T-helper 1 cell (primary cell): ENCODE measurements at regions not wholly inside any gene's neighbourhood (a gene's known extent, or its start where the extent isn't known, plus 50 kb on each side); places are given as distances from the start of the nearest gene placed in this dataset.
"Not testable (repeated sequence)": the region's sequence is repeated elsewhere in the genome, so short reads cannot be mapped to it uniquely, and the experiment has no call there.

Experiments
- DNase-seq, 5 donors: peaks; one replicate each; pipeline ENCODE4 v3.0.0-alpha.2; 2012 to 2020

DNA sequence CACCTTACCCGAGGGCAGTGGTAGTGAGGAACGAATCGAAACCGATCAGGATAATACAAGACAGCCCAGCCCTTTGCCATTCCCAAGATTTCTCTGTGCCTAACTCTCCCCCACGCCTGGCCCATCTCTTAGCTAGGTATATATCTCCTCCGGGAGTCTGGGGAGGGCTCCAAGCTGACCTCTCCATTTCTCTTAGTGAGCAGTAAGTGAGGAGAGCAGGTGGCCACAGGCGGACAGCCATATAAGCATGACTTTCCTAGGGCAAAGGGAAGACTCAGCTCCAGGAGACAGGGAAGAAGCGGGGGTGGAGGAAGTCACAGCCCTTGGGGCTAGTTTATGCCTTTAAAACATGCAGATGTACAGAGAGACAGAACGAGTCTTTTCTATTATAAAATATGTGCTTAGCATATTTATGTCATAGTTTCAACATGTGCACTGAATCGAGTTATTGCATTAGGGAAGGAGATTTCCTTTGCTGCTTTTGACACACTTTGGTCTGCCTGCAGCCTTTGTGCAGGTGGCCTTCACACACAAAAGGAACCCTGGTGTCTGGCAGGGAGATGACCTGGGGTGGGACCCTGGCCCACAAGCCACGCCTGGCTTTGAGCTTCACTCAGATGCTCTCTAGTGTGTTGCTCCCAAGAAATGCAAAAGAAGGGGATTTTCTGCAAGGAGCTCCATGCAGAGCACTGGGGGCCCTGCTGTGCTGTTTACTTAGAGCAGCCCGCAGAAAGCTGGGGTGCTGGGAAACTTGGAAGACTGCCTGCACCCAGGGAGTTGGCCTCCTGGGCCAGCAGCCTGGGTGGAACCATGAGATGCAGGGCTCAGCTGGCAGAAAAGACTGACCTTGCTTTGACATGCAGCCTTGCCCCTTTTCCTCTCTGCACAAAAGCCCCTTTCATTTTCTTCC lies 613.3 kb downstream of the BCOR start:
- no peak for DNase-seq

DNA sequence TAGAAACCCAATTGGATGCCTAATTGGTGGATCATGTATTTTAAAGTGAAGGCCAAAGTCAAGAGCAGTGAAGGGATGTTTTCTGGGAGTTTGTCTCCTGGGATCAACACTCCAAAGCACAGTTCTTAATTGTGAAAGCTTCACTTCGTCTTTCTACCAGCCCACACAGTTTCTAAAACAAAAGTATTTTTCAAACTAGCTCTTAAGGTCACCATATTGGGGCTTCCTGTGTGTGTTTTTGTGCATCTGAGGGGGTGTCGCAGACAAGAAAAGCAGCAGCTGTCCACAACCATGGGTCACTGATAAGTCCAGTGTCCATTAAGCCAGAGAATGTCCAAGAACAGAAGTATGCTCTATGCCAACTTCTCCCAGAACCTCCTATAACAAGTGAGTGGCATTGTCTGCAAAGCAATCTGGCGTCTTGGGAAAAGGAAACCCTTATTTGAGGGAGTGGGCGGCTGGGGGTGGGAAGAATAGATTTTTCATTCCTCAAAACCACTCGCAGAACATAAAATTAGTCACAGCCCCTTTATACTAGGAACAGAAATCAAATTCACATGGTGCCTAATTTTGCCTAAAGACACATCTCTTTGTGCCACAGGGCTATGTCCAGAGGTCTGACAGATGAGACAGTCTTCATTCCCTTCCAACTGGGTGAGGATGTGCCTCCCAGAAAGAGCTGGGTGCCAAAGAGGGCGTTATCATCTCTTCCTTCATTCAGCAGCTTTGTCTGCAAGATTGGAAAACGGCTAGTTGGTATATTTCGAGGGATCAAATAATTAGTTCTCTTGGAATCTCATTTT lies 610.4 kb downstream of the BCOR start:
- DNase-seq, result no peak

DNA sequence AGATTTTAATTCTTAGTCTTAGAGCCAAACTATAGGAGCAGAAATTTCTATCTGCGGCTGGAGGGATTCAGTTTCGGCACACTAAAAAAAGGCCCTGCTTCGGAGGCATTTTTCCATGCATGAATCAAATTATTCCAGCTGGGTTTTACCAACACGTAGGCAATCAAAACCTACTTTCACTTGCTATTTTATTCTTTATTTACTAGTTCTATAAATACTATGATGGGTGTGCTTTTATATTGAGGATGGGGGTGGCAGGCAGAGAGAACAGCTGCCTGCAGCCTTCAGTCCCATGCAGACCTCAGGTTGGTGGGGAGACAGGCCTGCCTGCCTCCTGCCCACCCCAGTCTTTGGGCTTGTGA lies 609.8 kb downstream of the BCOR start:
- no peak for DNase-seq

DNA sequence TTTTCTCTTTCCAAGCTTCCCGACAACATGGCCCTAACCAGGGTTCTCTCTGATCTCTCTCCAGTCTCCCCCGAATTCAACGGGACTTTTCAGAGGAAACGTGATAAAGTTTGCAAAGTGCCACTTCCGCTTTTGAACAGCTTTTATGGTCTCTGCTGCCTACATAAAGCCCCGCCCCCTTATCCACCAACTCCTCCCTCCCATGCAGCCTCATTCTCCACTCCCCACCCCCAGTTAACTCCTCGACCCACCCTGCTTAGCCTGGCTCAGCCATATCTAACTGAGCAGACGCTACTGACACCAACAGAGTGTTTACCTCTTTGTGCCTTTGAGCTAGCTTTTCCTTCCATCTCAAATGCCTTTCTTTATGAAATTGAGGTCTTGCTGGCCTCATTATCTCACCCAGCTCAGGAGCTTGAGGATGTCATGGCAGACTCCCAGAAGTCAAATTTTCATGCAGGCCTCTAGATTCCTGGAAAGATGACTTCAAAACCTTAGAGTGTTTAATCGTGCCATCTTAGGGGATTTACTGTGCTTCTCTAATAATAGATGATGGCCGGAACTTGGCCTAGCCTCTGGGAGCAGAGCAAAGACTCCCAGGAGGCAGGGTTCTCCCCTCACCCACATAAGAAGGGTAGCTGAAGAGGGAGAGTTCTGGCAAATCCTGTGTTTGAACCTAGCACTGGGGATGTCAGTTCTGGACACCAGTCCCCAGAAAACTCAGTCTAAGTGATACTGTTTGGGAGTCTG lies 606.0 kb downstream of the BCOR start:
- DNase-seq, result peak in 4 of 5 donors; percentile 17 to 68 (median 27)

DNA sequence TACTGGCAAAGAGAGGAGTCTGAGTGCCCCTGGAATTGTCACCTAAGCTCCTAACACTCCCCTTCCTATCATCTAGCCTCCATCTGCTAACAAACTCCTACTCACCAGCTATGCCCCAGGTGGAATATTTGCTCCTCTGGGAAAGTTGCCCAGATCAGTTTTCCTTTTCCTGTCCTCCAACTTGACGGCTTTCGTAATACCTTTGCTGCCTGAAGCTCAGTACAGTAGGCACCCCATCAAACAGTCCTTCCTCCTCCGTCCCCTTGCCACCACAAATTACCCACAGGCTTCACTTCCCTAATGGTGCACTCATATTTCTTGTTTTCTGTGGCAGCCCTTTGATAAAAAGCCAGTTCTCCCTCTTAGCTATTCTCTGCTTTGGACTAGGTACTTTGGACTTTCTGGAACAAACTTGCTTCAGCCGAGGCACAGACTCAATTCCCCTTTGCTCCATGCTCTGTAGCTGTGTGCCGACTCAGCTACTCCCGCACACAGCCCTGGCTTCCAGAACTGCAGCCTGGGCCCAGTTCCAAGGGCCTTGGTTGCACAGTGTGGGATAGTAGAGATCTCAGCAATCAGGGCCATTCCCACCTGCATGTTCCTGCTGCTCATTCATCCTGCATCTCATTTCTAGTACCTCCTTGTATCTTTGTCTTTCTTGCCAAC lies 605.1 kb downstream of the BCOR start:
- DNase-seq, result no peak

DNA sequence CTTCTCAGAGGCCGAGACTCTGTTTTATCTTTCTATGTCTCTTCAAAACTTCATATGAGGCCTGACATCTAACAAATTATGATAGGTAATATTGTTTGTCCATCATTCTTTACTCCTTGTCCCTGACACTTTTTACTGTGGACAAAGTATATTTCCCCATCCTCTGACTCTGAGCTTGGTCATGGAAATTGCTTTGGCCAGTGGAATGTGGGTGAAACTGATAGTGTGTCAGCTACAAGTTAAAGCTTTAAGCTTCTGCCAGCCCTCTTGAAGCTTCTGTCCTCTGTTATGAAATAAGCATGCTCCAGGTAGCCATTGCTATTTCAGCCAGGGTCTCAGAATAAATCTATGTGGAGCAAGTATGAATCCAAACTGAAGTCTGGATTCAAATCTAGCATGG lies 604.6 kb downstream of the BCOR start:
- no peak for DNase-seq

DNA sequence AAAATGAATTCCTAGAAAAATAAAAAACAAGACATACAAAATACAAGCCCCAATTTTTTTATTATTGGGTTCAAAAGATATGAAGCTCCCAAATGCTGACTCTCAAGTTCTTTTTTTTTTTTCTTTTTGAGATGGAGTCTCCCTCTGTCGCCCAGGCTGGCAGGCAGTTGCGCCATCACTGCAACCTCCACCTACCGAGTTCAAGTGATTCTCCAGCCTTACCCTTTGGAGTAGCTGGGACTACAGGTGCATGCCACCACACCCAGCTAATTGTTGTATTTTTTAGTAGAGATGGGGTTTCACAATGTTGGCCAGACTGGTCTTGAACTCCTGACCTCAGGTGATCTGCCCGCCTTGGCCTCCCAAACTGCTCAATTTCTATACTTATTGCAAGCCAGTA lies 600.6 kb downstream of the BCOR start:
- DNase-seq, result not testable (repeated sequence)

DNA sequence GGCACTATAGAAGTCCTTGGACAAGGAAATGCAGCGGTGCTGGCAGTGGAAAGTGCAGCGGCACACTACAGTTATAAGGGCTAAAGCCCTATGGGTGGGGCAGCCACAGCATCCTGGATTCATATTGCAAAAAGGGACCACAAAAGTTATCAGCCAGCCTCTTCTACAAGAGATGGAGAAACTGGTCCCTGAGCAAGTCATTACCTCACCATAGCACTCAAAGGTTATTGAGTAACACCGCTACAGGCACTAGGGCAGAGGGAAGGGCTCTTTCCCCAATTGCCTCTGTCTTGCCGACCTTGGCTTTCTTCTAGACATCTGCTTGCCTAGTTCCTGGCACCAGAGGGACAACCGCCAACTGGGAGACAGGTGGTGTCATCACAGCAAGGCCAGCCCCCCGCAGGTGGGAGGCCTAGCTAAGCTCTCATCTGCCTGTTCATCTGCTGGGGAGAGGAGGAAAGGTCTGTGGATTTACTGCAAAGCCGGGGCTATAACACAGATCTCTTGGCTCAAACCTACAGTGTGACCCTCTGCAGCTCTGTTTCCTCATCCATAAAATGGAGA lies 600.0 kb downstream of the BCOR start:
- DNase-seq, result no peak

DNA sequence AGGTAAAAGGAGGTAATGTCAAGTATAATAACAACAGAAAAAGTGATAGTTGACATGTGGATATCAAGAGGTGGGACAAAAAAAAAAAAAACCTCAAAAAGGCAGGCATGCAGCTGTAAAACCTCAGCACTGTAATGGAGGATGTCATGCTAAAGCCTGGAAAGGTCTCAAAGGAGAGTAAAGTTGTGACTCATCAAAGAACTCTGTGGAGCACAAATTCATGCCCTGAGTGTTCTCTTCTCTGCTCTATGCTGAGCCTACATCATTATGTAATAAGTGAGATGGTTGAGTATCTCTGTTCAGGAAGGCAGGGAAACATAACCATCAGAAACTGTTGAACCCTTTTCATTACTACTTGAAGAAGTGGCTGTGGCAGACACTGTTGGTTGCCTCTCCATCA lies 597.8 kb downstream of the BCOR start:
- DNase-seq, result no peak

DNA sequence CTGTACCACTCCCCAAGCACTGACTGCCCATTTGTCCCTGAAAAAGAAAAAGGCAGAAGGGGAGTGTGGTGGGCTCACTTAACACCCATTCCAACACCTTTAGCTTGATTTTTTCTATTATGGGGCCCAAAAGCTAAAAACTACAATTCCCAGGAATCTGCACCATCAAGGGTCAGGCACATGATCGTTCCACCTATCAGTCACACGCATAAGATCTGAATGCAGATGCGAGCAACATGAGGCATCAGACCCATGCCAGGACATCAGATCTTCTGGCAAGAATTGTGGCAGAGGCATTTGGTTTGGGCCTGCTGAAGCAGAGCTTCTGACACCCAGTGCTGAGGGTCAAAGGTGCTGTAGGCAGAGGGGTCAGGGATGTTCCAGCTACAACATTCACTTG lies 595.9 kb downstream of the BCOR start:
- DNase-seq, result no peak

DNA sequence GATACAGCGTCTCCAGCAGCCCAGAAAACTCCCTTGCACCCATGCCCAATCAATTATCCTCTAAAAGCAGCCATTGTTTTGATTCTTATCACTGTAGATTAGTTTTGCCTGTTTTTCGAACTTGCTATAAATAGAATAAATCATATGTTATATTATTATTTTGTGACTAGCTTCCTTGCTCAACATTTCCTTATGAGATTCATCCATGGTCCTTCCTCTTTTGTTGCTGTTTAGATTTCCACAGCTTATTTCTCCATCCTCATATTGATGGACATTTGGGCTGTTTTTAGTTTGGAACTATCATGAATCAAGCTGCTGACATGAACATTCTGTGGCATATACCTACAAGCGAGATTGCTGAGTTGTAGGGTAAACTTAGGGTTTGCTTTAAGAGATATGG lies 595.3 kb downstream of the BCOR start:
- DNase-seq, result no peak

DNA sequence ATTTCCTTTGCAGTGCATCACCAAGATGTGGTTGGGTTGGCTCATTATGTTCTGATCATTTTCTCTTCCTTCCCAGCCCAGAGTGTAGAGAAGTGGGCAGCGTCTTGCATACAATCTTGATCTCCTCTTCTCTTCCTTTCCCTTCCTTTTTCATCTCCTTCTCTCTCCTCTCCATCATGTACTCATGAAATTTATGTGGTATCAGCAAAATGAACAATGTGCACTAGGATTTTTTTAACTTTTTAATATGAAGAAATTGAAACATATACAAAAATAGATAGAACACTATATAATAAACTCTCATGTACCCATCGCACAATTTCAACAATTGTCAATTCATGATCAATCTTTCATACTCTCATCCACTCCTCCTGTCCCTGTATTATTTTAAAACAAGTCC lies 593.5 kb downstream of the BCOR start:
- no peak for DNase-seq

DNA sequence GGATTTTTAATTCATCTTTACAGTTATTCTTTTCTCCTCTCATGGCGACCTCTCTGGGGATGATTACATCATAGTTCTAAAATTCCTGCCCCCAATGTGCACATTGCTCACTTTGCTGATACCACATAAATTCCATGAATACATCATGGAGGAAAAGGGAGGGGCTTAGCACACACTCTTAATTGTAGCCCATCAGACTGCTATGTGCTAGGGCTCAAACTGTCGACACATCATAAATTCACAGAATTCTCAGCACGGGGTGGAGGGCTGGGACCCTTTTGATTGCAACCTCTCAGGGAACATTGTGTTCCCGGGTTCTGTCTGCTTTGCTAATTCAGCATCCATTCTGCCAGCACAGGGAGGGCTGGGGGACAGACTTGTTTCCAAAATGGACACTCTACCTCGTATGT lies 592.9 kb downstream of the BCOR start:
- no peak for DNase-seq

DNA sequence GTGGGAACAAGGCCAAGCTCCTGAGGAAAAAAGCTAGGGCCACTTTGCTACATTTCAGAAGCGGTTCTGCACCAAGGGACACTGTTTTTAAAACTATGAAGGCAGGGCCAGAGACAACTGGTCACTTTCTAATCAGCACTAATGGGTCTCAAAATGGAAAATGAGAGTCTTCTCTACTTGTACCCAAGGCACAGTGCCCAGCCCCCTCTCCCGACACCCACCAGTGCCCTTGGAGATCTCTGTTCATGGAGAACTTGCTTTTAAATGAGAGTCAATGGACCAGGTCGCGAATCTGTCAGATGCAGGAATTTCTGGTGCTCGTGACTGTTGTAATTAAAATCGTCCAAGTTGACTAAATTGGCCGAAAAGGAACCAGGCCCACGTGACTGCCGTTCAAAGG lies 591.6 kb downstream of the BCOR start:
- DNase-seq, result no peak

DNA sequence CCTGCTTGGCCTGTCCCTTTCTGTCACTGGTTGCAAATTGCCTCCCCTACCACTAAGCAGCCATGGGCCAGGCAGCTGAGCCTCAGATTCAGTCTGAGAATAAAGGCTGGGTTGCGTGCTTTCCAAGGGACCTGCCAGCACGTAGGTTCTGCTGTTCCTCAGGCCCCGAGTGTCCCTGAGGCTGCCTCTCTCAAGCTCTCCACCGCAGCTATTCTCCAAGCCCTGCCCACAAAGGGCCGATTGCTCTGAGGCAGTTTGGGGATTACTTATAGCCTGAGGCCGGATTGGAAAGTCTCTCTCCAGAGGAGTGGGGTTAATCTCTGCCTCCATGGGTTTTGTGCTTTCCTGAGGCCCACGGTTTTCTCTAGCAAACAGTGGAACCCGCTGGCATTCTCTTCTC lies 590.7 kb downstream of the BCOR start:
- no peak for DNase-seq

DNA sequence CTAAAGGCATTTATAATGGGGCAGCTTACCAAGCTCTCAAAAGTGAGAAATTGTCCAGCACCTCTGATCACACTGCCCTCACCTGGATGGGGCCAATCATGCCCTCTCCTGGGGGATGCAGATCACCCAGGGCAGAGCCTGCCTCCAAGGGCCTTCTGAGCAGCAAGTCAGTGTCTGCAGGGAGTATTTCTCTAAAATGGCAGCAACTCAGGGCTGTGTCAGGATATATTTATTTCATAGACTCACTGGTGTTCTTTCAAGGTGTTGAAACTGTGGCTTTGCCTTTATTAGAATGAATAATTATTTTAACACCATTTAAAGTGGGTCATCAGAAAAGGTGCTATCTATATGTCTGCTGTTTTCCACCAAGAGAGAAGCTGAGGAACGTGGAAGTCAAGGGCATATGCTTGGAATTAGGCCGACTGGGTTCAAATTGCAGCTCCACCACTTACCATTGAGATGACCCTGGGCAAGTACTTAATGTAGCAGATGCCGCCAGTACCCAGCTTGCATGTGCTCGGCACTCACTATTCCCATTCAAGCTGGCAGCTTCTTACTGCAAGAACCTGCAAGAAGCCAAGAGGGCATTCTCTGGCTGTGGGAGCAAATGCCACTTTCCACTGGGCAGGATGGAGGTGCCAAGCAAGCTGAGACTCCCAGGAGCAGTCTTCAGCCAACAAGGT lies 590.0 kb downstream of the BCOR start:
- DNase-seq, result no peak

DNA sequence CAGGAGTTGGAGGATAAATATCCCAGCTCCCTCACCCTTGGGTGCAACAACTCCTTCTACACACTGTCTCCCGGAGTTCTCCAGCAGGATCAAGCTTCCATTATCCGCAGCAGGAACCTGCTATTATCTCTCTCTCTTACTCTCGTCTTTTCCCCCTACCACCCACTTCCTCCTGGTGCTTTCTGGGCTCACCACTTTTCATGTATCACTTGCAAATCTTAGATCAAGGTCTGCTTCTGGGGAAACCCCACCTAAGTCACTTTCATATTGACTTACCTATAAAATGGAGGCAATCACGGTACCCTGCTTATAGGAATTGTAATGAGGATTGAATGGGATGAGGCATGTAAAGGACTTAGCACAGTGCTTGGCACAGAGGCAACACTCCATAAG lies 589.5 kb downstream of the BCOR start:
- no peak for DNase-seq

DNA sequence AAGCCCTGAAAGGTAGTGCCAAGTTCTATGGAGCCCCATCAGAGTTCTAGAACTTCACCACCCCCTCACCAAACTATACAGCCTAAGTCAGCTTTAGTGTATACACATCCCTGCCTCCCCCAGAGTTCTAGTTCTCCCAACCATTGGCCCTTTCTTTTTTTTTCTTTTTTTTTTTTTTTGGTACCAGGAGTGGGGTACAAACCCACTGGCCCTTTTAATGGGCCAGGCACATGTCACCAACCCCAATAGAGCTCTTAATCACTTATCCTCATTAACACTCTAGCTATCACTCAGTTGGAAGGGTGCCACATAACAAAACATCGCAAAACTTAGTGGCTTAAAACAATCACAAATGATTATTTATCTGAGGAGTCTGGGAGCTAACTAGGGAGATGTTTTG lies 588.6 kb downstream of the BCOR start:
- DNase-seq, result no peak

DNA sequence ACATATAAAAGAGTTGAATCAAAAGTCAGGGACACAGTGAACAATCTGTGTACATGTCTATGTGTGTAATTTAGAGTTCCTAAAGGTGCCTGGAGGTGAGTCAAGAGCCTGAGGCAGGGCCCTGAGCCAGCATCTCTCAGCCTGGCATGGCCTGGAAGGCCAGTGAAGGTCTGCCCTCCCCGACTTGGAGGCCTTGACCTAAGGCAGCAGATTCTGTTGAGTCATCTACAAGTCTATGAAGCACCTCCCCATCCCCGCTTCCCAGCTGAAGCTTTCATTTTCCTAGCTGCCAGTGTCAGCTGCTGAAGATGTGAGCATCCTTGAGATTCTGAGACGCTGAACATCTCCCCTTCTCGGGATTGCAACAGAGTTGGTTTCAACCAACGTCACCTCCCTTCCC lies 583.9 kb downstream of the BCOR start:
- DNase-seq, result no peak

DNA sequence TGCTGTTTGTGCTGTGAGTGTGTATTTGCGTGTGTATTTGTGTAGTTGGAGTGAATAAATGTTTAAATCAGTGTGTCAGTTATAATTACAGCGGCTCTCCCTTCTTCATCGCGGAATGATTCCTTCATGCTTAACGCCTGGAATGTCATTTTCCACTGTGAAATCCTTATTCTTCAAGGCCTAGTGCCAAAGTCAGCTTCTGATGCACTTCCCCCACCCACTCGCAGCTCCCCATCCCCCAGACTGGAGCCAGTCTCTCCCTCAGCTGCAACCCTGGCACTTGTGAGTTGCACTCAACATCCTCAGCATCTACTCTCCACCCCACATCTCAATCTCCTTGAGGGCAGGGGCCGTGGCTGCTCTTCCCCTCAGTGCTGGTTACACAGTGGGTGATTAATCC lies 583.0 kb downstream of the BCOR start:
- no peak for DNase-seq

DNA sequence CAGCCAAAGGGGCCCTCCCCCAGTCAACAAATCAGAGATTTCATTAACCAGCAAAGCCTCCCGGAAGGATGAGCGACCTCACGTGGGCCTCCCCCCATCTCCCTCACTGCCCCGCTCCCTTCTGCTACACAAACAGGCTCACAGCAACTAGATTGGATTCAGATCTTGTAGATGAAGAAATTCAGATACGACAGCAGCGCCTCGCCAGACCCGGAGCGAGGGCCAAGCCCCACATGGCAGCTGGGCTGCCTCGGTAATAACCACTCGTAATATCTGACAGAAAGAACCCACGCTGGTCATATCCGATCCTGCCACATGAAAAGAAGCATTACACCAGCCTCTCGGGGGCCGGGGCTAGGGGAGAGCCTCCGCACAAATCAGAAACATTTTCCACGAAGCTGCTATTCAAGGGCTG lies 581.3 kb downstream of the BCOR start:
- no peak for DNase-seq

DNA sequence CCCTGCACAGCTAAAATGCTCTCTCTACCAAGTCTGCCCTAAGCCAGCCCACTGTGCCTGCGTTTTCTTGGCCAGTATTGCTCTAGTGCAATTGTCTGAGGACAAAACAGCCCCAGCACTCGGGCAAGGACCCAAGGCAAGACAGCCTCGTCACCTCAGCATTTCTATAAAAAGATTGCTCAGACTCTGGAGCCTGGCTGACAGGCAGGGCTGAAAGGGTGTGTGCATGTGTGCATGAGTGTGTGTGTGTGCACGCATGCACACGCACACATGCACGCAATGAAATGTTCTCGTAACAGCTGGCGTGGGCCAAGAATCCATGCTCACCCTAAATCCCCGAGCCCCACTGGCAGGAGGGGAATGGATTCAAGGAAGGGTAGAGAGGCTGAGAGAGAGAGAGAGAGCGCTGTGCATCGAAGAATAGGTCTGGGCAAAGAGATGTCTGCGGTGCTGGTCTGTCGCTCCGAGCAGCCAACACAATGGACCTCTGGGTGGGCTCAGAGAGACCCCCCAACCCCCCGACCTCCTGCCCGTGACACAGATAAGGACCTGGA lies 579.2 kb downstream of the BCOR start:
- no peak for DNase-seq
